Progenitor cell of endocrine pancreas (in vitro differentiated cells): ENCODE measurements at regions not wholly inside any gene's neighbourhood (a gene's known extent, or its start where the extent isn't known, plus 50 kb on each side); places are given as distances from the start of the nearest gene placed in this dataset.

ENCODE experiments used
- DNase-seq: peaks from one replicate; pipeline ENCODE4 v3.0.0; 2021; ENCODE audit warnings: low spot score; ENCODE audit not compliant: unreplicated experiment
- H3K27ac Mint-ChIP-seq: 2 replicates; pipeline ENCODE4 v1.8.0; 2021; ENCODE audit warnings: mild to moderate bottlenecking, moderate library complexity, mixed read lengths
- H3K27me3 Mint-ChIP-seq: 2 replicates; pipeline ENCODE4 v1.8.0; 2021; ENCODE audit warnings: mixed read lengths
- H3K36me3 Mint-ChIP-seq: 2 replicates; pipeline ENCODE4 v1.8.0; 2022; ENCODE audit warnings: mixed read lengths; ENCODE audit not compliant: insufficient read depth
- H3K4me1 Mint-ChIP-seq: 2 replicates; pipeline ENCODE4 v1.8.0; 2021; ENCODE audit warnings: low read depth, mixed read lengths
- H3K4me3 Mint-ChIP-seq: 2 replicates; pipeline ENCODE4 v1.8.0; 2021; ENCODE audit warnings: low read depth, mild to moderate bottlenecking, moderate library complexity, mixed read lengths
- H3K9me3 Mint-ChIP-seq: 2 replicates; pipeline ENCODE4 v1.8.0; 2021; ENCODE audit warnings: low read depth, mixed read lengths
- CTCF ChIP-seq: fragments of 200-600 bp; sonication (generic); IDR thresholded peaks from one replicate; pipeline ENCODE4 v1.5.0; 2021; ENCODE audit warnings: antibody characterized with exemption, mild to moderate bottlenecking; ENCODE audit not compliant: unreplicated experiment

GRCh38 chr13:33524086-33524485, 238.5 kb upstream of the STARD13 start:
- Mint-ChIP-seq H3K27me3 (no peaks in the 10 kb centered on the region), H3K4me3 (no peak overlapping the region), H3K9me3 (no peaks in the 10 kb centered on the region), H3K36me3 (no peaks in the 10 kb centered on the region), H3K27ac (no peak overlapping the region), H3K4me1 (peaks cover 5% of the 10 kb centered on the region)
- no peak for DNase-seq
- no peak for TF ChIP-seq CTCF

- H3K27ac Mint-ChIP-seq = no peak overlapping the region
- TF ChIP-seq CTCF = no peak
- H3K4me3 Mint-ChIP-seq = no peak overlapping the region
- no peak for DNase-seq
- no peaks in the 10 kb centered on the region for H3K9me3 Mint-ChIP-seq
- no peaks in the 10 kb centered on the region for H3K36me3 Mint-ChIP-seq
- H3K4me1 Mint-ChIP-seq = peaks cover 5% of the 10 kb centered on the region
- H3K27me3 Mint-ChIP-seq = no peaks in the 10 kb centered on the region
Observed at GRCh38 chr13:33525763-33526162, 240.2 kb upstream of the STARD13 start.

GRCh38 chr13:33526718-33527117, 241.2 kb upstream of the STARD13 start:
- peaks cover 5% of the 10 kb centered on the region for H3K4me1 Mint-ChIP-seq
- TF ChIP-seq CTCF = no peak
- H3K27me3 Mint-ChIP-seq = no peaks in the 10 kb centered on the region
- DNase-seq = no peak
- no peaks in the 10 kb centered on the region for H3K36me3 Mint-ChIP-seq
- no peak overlapping the region for H3K4me3 Mint-ChIP-seq
- H3K9me3 Mint-ChIP-seq = peaks cover 3% of the 10 kb centered on the region
- H3K27ac Mint-ChIP-seq = peak overlapping the region; percentile 20

DNA sequence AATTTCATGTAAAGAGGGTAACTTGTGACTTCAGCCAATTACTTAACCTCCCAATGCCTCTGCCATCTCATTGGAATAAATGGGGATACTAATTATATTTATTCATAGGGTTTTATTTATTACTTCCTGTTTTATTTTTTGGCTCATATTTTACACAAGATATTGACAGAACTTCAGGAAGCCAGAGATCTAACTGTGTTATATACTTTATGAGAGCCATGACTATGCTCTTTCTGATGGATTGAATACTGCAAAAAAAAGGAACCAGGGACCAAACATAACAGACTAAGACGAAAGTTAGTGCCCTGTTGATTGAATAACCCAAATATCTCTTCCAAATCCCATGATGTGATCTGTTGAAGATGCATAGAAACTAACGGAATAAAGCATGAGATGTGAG, 243.3 kb upstream of the STARD13 start:
- H3K4me3 Mint-ChIP-seq = no peak overlapping the region
- peaks cover 3% of the 10 kb centered on the region for H3K9me3 Mint-ChIP-seq
- no peaks in the 10 kb centered on the region for H3K36me3 Mint-ChIP-seq
- DNase-seq = no peak
- TF ChIP-seq CTCF = no peak
- peaks cover 8% of the 10 kb centered on the region for H3K4me1 Mint-ChIP-seq
- H3K27me3 Mint-ChIP-seq = no peaks in the 10 kb centered on the region
- H3K27ac Mint-ChIP-seq = no peak overlapping the region

DNA sequence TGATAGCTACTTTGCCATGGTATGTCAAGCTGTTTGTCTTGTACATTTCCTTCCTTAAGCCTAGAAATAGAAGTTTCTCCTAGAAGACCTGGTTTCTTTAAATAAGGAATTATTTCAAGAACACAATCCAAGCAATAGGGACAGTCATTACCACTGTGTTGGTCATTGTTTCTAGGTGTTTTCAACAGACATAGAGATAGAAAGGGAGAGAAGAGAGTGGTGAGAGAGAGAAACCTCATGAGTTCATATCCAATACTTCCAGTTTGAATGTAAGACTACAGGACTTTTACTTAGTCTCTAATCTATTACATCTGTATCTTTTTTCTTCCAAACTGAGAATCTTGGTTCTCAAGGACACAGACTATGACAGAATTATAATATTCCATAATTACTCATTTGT, 245.9 kb upstream of the STARD13 start:
- Mint-ChIP-seq H3K36me3 (no peaks in the 10 kb centered on the region), H3K27me3 (no peaks in the 10 kb centered on the region), H3K27ac (no peak overlapping the region), H3K4me1 (peaks cover 16% of the 10 kb centered on the region), H3K9me3 (peaks cover 3% of the 10 kb centered on the region), H3K4me3 (no peak overlapping the region)
- no peak for DNase-seq
- TF ChIP-seq CTCF = no peak
